NCI-H226 (cell line): ENCODE measurements at regions not wholly inside any gene's neighbourhood (a gene's known extent, or its start where the extent isn't known, plus 50 kb on each side); places are given as distances from the start of the nearest gene placed in this dataset.
"Not testable (repeated sequence)": the region's sequence is repeated elsewhere in the genome, so short reads cannot be mapped to it uniquely, and the experiment has no call there.

Experiments
- DNase-seq: peaks from one replicate; pipeline ENCODE4 v3.0.0-alpha.2; 2015

- DNase-seq: no peak
Measured at GRCh38 chr14:83153081-83153480, 1619.4 kb upstream of the SEL1L start.

DNA sequence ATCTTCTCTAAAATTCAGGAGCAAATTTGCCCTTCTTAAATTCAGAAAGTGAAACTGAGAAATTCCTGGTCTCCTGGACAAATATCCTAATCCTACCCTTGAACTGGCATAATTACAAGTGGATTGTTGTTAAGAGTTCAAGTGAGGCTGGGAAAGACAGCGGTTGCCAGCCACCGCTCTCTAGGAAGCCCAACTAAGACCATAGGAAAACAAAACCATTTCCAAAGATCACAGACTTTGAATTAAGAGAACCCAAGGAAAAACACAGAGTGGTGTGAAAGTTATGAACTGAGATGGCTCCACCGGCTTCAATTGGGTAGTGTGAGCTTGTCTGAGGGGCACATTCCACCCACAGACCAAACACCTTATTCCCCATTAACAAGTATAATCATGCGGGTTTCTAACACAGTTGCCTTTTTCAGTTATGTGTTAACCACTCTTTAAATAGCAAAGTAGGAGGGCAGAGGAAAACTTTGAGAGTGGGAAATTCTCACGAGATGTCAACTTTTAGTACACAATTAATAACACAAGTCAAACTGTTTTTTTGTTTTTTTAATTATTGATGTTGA is 1628.8 kb upstream of the SEL1L start:
- DNase-seq: no peak

- no peak for DNase-seq
Measured at GRCh38 chr14:83163016-83163415, 1629.4 kb upstream of the SEL1L start.

- DNase-seq: peak; percentile 20
Measured at GRCh38 chr14:83164016-83164415, 1630.4 kb upstream of the SEL1L start.

GRCh38 chr14:83164591-83164990 is 1630.9 kb upstream of the SEL1L start:
- no peak for DNase-seq

DNA sequence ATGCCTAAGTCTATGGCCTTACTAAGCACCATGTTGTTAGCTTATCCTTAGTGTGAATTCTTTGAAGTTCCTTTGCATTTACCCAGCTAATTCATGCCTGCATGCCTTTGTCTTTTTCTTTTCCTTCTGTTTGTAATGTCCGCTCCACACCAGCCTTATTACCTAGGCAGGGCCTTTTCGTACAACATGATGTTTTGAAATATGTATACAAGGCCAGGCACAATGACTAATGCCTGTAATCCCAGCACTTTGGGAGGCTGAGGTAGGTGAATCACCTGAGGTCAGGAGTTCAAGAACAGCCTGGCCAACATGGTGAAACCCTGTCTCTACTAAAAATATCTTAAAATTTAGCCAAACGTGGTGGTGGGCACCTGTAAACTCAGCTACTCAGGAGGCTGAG is 1636.5 kb upstream of the SEL1L start:
- no peak for DNase-seq

DNA sequence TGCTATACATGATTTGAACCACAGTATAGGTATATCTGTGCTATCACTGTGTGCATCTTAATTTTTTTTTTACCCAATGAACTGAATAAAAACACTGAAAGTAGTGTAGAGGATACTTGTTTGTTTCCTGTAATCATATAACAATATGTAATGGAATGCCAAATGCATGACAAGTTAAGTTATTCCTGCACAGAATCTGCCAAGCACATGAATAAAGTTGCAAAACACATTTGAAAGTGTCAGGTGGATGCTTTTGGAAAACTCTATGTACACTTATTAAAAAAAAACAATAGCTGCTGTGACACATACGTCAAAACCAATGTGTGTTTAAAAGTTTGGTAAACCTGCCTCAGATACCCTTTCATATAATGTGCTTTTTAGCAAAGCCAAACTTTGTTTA is 1638.1 kb upstream of the SEL1L start:
- no peak for DNase-seq

- peak; percentile 7 for DNase-seq
Measured at GRCh38 chr14:83172363-83172762, 1638.7 kb upstream of the SEL1L start.

GRCh38 chr14:83173687-83174086 is 1640.0 kb upstream of the SEL1L start:
- no peak for DNase-seq

GRCh38 chr14:83184531-83184930 is 1650.9 kb upstream of the SEL1L start:
- DNase-seq: no peak

DNA sequence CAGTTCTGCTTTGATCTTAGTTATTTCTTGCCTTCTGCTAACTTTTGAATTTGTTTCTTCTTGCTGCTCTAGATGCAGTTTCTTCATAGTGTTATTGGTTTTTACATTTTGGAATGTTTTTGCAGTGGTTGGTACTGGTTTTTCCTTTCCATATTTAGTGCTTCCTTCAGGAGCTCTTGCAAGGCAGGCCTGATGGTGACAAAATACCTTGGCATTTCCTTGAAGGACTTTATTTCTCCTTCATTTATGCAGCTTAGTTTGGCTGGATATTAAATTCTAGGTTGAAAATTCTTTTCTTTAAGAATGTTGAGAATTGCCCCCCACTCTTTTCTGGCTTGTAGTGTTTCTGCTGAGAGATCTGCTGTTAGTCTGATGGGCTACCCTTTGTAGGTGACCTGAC is 1654.7 kb upstream of the SEL1L start:
- not testable (repeated sequence) for DNase-seq

DNA sequence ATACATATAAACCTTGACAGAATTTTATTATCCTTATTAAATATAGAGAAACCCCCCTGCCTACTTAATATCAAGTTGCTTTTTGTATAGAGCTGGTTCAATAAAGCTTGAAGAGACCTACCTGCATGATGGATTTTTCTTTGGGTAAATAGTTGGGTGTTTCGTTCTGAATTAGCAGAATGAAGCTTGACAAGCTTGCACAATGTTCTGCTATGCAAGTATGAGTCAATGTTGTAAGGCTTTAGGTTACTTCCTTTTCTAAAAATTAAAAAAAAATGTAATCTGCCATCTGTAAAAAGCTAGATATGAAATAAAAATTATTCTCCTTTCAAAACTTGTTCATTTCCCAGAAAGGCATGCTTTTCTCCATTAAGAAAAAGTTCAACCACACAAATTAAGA is 1662.6 kb upstream of the SEL1L start:
- no peak for DNase-seq

DNA sequence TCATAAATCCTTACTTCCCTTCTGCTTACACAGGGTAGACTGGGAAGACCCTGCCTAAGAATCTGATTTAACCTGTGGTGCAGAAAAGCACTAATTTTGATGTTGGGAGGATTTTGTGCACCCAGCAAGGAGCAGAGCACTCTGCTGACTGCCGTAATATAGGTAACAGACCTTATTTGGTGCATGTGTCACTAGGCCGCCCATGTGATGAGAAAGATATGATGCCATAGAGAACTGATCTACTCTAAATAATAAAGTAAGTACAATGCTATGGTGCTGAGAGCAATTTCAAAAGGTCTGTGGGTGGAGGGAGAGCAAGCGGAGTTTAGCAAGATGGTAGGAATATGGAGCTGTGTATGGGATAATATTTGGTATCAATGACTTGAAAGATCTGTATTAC is 1663.6 kb upstream of the SEL1L start:
- DNase-seq: no peak

- DNase-seq: no peak
Measured at GRCh38 chr14:83207550-83207949, 1673.9 kb upstream of the SEL1L start.

DNA sequence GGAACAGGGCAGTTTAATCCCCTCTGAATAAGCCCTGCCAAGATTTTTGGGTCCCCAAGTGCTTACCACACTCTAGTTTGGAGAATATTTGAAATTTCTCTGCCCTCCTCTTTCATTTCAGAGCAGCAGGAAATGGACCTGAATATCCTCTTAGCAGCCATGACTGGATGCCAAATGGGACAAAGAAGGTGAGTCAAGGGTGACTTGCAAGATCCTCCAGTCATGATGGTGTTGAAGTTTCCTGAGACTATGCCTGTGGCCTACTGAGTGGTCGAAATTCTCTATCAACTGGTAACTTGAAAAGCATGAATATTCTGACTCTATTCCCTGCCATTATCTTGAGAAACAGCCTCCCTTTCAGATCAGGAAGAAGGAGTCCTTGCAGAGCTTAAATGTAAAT is 1674.7 kb upstream of the SEL1L start:
- DNase-seq: no peak

GRCh38 chr14:83217492-83217891 is 1683.8 kb upstream of the SEL1L start:
- DNase-seq: peak; percentile 67

DNA sequence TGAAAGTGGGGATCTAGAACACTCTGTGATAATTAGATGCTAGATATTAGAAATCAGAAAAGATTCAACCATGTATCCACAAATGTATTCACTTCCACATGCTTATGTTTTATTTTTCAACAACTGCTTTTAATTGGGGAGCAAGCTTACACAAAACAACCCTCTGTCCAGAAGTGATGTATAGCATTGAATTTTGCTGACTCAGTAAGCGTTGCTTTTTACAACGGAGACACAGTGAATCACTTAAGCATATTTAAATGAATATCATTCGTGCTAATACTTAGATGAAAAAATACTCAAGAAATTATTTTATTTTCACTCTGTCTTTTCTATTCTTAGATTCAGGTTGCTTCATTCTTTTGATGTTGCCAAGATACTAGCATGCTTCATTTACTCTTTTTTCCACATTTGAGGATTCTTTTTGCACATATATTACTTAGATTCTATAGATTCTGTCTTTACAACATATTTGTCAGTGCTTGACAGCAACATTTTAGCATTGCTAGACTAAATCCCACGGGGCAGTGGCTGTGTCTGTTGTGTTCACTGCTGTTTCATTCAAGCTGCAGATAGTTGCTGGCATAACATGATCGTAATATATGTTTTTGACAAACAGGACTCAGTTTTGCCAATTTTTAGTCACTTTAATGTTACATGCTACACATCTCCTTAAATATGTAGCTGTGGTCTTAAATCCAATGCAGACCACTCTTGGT is 1714.4 kb upstream of the SEL1L start:
- DNase-seq: no peak

GRCh38 chr14:83251402-83251801 is 1717.7 kb upstream of the SEL1L start:
- DNase-seq: no peak

DNA sequence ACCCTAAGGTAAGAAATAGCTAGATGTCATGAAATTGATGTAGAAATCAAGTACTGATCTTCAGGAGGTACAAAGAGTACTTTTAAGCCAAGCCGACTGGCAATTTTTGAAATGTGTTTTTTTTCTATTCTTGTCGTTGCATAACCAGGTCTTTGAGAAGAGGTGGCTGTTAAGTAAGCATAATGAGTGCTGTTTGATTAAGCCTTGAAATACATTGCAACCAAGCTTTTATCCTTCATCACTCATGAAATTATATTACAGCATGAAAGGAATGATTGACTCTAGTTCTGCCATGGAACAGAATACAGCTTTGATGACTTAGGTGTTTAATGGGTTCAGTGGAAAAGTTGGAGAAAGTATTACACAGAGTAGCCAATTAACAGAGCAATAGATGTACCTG is 1720.2 kb upstream of the SEL1L start:
- no peak for DNase-seq

DNA sequence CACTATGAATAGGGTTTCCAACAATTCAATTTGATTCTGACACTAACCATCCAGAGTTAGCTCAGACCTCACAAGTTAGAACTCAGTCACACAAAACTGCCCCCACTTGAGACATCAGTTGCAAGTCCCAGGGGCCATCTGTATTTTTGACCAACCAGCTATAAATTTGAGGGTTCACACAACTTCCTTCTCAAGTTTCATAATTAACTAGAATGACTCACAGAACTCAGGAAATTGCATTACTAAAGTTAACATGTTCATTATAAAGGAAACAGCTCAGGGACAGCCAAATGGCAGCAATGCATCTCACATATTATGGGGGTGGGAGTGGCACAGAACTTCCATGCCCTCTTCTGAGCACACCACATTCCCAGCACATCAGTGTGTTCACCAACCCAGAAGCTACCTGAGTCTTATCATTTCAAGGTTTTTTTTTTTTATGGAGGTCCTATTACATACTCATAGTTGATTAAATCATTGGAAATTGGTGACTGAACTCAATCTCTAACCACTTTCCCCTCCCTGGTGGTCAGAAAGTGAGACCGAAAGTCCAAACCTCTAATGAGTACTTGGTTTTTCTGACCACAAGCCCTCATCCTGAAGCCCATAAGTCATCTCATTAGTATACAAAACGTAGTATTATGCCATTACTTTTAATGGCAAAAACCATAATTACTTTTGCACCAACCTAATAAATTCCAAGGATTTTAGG is 1721.5 kb upstream of the SEL1L start:
- DNase-seq: no peak

DNA sequence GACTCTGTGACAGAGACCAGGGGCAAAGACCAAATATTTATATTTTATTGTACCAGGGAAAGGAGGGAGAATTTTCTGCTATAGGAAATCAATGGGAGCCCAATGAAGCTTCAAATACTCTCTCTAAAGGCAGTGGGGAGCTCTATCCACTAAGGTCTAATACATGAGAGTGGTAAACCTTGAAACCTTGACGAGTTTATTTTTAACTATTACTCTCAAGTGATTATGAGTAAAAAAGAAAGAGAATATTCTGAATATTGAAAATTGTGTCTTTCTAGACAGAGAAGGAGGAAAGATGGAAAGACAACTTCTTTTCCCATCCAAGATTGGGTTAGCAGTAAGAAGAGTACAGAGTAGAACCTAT is 1722.1 kb upstream of the SEL1L start:
- DNase-seq: no peak

- no peak for DNase-seq
Measured at GRCh38 chr14:83257466-83258439, 1724.1 kb upstream of the SEL1L start.

GRCh38 chr14:83260751-83261150 is 1727.1 kb upstream of the SEL1L start:
- no peak for DNase-seq
